OCI-LY7 (cell line): ENCODE measurements at regions not wholly inside any gene's neighbourhood (a gene's known extent, or its start where the extent isn't known, plus 50 kb on each side); places are given as distances from the start of the nearest gene placed in this dataset.

Experiments used
- EZH2phosphoT487 ChIP-seq: fragments of 200-600 bp; sonication (generic); IDR thresholded peaks from 2 replicates; pipeline ENCODE4 v1.6.1; 2018; ENCODE audit warnings: low read depth, borderline replicate concordance, mild to moderate bottlenecking, mixed run types, antibody characterized with exemption, low read length, moderate library complexity, mixed read lengths
- TF ChIP-seq, protein P1 (sequence below): fragments of 200-600 bp; sonication (generic); conservative IDR thresholded peaks from 2 replicates; pipeline ENCODE4 v1.5.1; 2014; ENCODE audit warnings: mild to moderate bottlenecking, antibody characterized with exemption, low read length, moderate library complexity, mixed read lengths

DNA sequence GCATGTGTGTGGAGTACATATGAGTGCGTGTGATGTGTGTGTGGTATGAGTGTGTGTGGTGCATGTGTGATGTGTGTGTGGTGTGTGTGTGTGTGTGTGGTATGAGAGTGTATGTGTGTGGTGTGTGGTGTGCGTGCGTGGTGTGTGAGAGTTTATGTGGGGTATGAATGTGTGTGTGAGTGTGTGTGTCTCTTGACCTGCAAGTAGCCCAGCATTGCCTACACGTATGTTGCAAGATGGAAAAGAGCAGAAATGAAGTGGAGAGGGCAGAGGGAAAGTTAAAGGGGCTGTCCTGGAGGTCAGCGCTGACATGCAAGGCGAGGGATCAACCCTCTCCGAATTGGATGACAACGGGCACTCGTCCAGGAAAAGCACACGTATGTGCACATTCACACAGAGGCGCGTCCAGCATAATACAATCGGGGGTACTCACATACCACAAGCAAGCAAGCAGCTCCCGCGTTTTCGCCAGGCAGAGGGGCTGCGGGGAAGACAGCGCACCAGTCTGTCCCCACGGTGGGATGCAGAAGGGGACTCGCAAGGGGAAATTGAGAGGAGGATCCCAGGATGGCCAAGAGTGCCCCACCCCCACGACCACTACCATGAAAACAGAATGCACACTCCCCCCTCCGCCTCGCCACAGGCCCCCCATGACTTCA lies 174.5 kb upstream of the AFDN start:
- TF ChIP-seq EZH2phosphoT487 = no peak
- TF ChIP-seq, protein P1, sequence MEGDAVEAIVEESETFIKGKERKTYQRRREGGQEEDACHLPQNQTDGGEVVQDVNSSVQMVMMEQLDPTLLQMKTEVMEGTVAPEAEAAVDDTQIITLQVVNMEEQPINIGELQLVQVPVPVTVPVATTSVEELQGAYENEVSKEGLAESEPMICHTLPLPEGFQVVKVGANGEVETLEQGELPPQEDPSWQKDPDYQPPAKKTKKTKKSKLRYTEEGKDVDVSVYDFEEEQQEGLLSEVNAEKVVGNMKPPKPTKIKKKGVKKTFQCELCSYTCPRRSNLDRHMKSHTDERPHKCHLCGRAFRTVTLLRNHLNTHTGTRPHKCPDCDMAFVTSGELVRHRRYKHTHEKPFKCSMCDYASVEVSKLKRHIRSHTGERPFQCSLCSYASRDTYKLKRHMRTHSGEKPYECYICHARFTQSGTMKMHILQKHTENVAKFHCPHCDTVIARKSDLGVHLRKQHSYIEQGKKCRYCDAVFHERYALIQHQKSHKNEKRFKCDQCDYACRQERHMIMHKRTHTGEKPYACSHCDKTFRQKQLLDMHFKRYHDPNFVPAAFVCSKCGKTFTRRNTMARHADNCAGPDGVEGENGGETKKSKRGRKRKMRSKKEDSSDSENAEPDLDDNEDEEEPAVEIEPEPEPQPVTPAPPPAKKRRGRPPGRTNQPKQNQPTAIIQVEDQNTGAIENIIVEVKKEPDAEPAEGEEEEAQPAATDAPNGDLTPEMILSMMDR = no peak
